ENCODE measurements at regions not wholly inside any gene's neighbourhood (a gene's known extent, or its start where the extent isn't known, plus 50 kb on each side); places are given as distances from the start of the nearest gene placed in this dataset.

- Histone ChIP-seq H3K9ac (ENCODE audit: low read length) (no peak overlapping the region), H3K9me3 (ENCODE audit: low read length) (peaks cover 4% of the 10 kb centered on the region), H3K27ac (ENCODE audit: low read depth, low read length) (no peak overlapping the region), H3K4me1 (ENCODE audit: insufficient read depth, low read length) (no peaks in the 10 kb centered on the region), H3K4me3 (ENCODE audit: low read depth in 1 of 2, low read length in 2 of 2) (no peak overlapping the region), H3K27me3 (ENCODE audit: control insufficient read depth in 1 of 2, insufficient read depth in 2 of 2, low read length in 2 of 2) (no peaks in the 10 kb centered on the region), H3K36me3 (ENCODE audit: insufficient read depth, low read length) (no peaks in the 10 kb centered on the region)
Observed at GRCh38 chr16:17658881-17659280, 188.1 kb upstream of the XYLT1 start.

GRCh38 chr16:17657045-17657444 is 186.3 kb upstream of the XYLT1 start:
- Histone ChIP-seq H3K9ac (ENCODE audit: low read length) (no peak overlapping the region), H3K36me3 (ENCODE audit: insufficient read depth, low read length) (no peaks in the 10 kb centered on the region), H3K27me3 (ENCODE audit: control insufficient read depth in 1 of 2, insufficient read depth in 2 of 2, low read length in 2 of 2) (no peaks in the 10 kb centered on the region), H3K27ac (ENCODE audit: low read depth, low read length) (no peak overlapping the region), H3K9me3 (ENCODE audit: low read length) (peaks cover 4% of the 10 kb centered on the region), H3K4me1 (ENCODE audit: insufficient read depth, low read length) (no peaks in the 10 kb centered on the region), H3K4me3 (ENCODE audit: low read depth in 1 of 2, low read length in 2 of 2) (no peak overlapping the region)

DNA sequence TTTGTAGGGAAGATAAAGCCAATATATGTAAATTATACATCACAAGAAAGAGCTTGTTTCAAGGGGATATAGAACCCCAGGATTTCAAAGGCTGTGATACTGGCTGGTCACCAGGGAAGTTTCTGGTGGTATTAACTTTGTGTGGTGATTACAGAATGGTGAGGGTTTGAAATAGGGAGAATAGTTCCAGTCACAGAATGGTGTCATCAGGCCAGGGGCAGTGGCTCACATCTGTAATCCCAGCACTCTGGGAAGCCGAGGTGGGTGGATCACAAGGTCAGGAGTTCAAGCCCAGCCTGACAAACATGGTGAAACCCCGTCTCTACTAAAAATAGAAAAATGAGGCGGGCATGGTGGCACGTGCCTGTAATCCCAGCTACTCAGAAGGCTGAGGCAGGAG is 183.8 kb upstream of the XYLT1 start:
- Histone ChIP-seq H3K4me1 (ENCODE audit: insufficient read depth, low read length) (no peaks in the 10 kb centered on the region), H3K9ac (ENCODE audit: low read length) (no peak overlapping the region), H3K27ac (ENCODE audit: low read depth, low read length) (no peak overlapping the region), H3K27me3 (ENCODE audit: control insufficient read depth in 1 of 2, insufficient read depth in 2 of 2, low read length in 2 of 2) (no peaks in the 10 kb centered on the region), H3K36me3 (ENCODE audit: insufficient read depth, low read length) (no peaks in the 10 kb centered on the region), H3K9me3 (ENCODE audit: low read length) (no peaks in the 10 kb centered on the region), H3K4me3 (ENCODE audit: low read depth in 1 of 2, low read length in 2 of 2) (no peak overlapping the region)

- H3K27ac ChIP-seq (ENCODE audit: low read depth, low read length), result no peak overlapping the region
- H3K4me1 ChIP-seq (ENCODE audit: insufficient read depth, low read length), result no peaks in the 10 kb centered on the region
- no peaks in the 10 kb centered on the region for H3K36me3 ChIP-seq (ENCODE audit: insufficient read depth, low read length)
- H3K27me3 ChIP-seq (ENCODE audit: control insufficient read depth in 1 of 2, insufficient read depth in 2 of 2, low read length in 2 of 2), result no peaks in the 10 kb centered on the region
- H3K4me3 ChIP-seq (ENCODE audit: low read depth in 1 of 2, low read length in 2 of 2), result no peak overlapping the region
- H3K9ac ChIP-seq (ENCODE audit: low read length), result no peak overlapping the region
- no peaks in the 10 kb centered on the region for H3K9me3 ChIP-seq (ENCODE audit: low read length)
Observed at GRCh38 chr16:17654142-17654541, 183.4 kb upstream of the XYLT1 start.

DNA sequence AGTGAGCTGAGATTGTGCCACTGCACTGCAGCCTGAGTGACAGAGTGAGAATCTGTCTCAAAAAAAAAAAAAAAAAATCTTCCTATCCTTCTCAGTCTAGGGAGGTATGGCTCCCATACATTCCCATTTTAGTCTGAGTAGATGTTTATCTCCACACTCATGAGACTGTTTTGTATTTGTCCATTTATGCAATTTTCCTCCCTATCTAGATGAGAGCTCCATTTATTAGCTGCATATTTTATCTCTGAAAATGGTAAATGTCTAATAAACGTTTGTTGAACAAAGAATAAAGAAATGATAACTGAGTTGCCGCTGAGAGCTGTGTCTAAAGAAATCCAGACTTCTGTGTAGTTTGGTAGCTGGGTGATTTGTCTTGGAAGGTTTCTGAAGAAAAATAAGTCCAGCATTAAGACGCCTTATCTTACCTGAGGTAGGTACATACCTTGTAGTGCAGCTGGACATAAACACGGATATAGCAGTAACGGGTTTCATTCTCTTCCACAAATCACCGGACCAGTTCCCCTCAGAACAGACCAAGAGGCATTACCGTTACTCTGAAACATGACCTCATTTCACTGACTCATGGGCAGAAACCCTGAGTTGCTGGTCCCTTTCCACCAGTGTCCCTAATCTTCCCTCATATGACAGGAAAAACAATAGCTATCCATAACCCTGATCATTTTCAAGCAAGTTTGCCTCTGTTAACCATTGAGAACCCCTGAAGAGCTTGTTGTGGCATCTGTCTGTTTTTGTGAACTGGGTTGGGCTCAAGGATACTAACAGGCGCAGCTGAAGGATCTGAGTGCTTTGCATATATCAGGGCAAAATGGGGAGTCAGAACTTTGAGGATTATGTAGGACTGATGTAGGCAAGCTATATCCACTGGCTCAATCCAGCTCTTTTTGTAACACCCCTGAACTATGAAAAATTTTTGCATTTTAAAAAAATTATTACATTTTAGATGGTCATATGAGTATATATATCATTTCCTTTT is 177.4 kb upstream of the XYLT1 start:
- Histone ChIP-seq H3K36me3 (ENCODE audit: insufficient read depth, low read length) (no peaks in the 10 kb centered on the region), H3K27ac (ENCODE audit: low read depth, low read length) (no peak overlapping the region), H3K4me3 (ENCODE audit: low read depth in 1 of 2, low read length in 2 of 2) (no peak overlapping the region)

DNA sequence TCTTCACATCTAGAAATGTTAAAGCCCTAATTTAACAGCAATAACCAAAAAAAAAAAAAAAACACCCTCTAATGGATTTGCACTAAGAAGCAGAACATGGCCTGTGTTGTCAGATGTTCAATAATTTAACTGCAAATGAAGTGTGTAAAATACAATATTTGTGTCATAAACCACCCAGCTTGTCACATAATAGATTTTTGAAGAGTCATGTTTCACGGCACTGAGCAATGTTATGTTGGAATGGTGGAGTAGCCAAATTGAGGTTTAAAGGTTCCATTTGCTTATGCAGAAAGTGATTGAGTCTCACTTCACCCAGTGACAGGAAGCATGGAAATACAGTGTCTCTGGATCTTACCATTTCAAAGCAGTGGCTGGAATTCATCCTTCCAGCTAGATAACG is 173.2 kb upstream of the XYLT1 start:
- Histone ChIP-seq H3K9me3 (ENCODE audit: low read length) (no peaks in the 10 kb centered on the region), H3K27ac (ENCODE audit: low read depth, low read length) (no peak overlapping the region), H3K4me3 (ENCODE audit: low read depth in 1 of 2, low read length in 2 of 2) (no peak overlapping the region), H3K27me3 (ENCODE audit: control insufficient read depth in 1 of 2, insufficient read depth in 2 of 2, low read length in 2 of 2) (no peaks in the 10 kb centered on the region), H3K36me3 (ENCODE audit: insufficient read depth, low read length) (no peaks in the 10 kb centered on the region), H3K4me1 (ENCODE audit: insufficient read depth, low read length) (no peaks in the 10 kb centered on the region), H3K9ac (ENCODE audit: low read length) (no peak overlapping the region)

More for the DNA sequence above, 177.4 kb upstream of the XYLT1 start:
- Histone ChIP-seq H3K27me3 (ENCODE audit: control insufficient read depth in 1 of 2, insufficient read depth in 2 of 2, low read length in 2 of 2) (no peaks in the 10 kb centered on the region), H3K9ac (ENCODE audit: low read length) (no peak overlapping the region), H3K4me1 (ENCODE audit: insufficient read depth, low read length) (no peaks in the 10 kb centered on the region), H3K9me3 (ENCODE audit: low read length) (no peaks in the 10 kb centered on the region)

DNA sequence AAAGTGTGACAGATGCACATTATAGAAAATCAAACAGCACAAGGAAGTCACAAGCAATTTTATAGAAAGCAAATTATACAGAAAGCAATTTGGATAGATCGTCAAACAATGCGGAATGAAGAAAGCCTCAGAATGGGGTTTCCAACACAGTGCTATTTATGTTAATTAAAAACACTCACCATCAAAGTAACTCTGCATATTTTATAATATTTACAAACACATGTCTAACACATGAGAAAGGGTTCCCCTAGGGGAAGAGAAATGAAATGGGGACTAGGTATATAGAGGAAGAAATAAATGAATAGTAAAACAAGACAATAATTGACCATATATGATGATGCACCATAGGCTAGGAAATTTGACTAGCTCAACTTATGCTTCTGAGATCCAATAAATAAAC is 171.2 kb upstream of the XYLT1 start:
- Histone ChIP-seq H3K4me3 (ENCODE audit: low read depth in 1 of 2, low read length in 2 of 2) (no peak overlapping the region), H3K4me1 (ENCODE audit: insufficient read depth, low read length) (no peaks in the 10 kb centered on the region), H3K27me3 (ENCODE audit: control insufficient read depth in 1 of 2, insufficient read depth in 2 of 2, low read length in 2 of 2) (no peaks in the 10 kb centered on the region), H3K9ac (ENCODE audit: low read length) (no peak overlapping the region), H3K27ac (ENCODE audit: low read depth, low read length) (no peak overlapping the region), H3K9me3 (ENCODE audit: low read length) (no peaks in the 10 kb centered on the region), H3K36me3 (ENCODE audit: insufficient read depth, low read length) (no peaks in the 10 kb centered on the region)

DNA sequence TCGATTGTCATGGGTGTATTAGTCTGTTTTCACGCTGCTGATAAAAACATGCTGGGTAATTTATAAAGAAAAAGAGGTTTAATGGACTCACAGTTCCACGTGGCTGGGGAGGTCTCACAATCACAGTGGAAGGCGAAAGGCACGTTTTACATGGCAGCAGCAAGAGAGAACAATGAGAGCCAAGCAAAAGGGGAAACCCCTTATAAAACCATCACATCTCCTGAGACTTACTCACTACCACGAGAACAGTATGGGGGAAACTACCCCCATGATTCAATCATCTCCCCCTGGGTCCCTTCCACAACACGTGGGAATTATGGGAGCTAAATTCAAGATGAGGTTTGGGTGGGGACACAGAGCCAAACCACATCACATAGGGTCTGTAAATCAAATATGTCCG is 167.4 kb upstream of the XYLT1 start:
- no peaks in the 10 kb centered on the region for H3K4me1 ChIP-seq (ENCODE audit: insufficient read depth, low read length)
- H3K36me3 ChIP-seq (ENCODE audit: insufficient read depth, low read length), result no peaks in the 10 kb centered on the region
- H3K9ac ChIP-seq (ENCODE audit: low read length), result no peak overlapping the region
- no peak overlapping the region for H3K4me3 ChIP-seq (ENCODE audit: low read depth in 1 of 2, low read length in 2 of 2)
- H3K27ac ChIP-seq (ENCODE audit: low read depth, low read length), result no peak overlapping the region
- H3K9me3 ChIP-seq (ENCODE audit: low read length), result no peaks in the 10 kb centered on the region
- no peaks in the 10 kb centered on the region for H3K27me3 ChIP-seq (ENCODE audit: control insufficient read depth in 1 of 2, insufficient read depth in 2 of 2, low read length in 2 of 2)

DNA sequence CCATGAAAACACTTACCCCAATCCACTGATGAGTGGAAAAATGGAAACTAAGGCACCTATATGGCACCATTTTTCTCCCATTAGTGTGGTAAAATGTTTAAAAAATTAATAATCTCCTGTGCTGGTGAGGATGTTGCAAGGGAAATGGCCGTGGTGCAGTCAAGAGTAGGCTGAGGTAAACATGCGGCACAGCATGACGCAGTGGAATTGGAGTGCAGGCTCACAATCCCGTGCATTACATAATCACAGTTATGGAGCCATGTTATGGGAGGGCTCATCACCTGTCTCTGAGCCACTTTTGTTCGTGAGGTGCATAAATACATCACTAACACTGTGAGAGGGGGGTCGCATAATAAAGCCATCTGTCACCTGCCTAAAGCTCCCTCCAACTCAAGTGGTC is 164.4 kb upstream of the XYLT1 start:
- Histone ChIP-seq H3K9me3 (ENCODE audit: low read length) (no peaks in the 10 kb centered on the region), H3K27ac (ENCODE audit: low read depth, low read length) (no peak overlapping the region), H3K9ac (ENCODE audit: low read length) (no peak overlapping the region), H3K27me3 (ENCODE audit: control insufficient read depth in 1 of 2, insufficient read depth in 2 of 2, low read length in 2 of 2) (no peaks in the 10 kb centered on the region), H3K4me1 (ENCODE audit: insufficient read depth, low read length) (no peaks in the 10 kb centered on the region), H3K4me3 (ENCODE audit: low read depth in 1 of 2, low read length in 2 of 2) (no peak overlapping the region), H3K36me3 (ENCODE audit: insufficient read depth, low read length) (no peaks in the 10 kb centered on the region)

GRCh38 chr16:17633181-17633951 is 162.6 kb upstream of the XYLT1 start:
- no peak overlapping the region for H3K27ac ChIP-seq (ENCODE audit: low read depth, low read length)
- no peaks in the 10 kb centered on the region for H3K9me3 ChIP-seq (ENCODE audit: low read length)
- no peaks in the 10 kb centered on the region for H3K36me3 ChIP-seq (ENCODE audit: insufficient read depth, low read length)
- H3K27me3 ChIP-seq (ENCODE audit: control insufficient read depth in 1 of 2, insufficient read depth in 2 of 2, low read length in 2 of 2), result no peaks in the 10 kb centered on the region
- H3K4me1 ChIP-seq (ENCODE audit: insufficient read depth, low read length), result no peaks in the 10 kb centered on the region
- H3K9ac ChIP-seq (ENCODE audit: low read length), result no peak overlapping the region
- no peak overlapping the region for H3K4me3 ChIP-seq (ENCODE audit: low read depth in 1 of 2, low read length in 2 of 2)

GRCh38 chr16:17632667-17633066 is 161.9 kb upstream of the XYLT1 start:
- Histone ChIP-seq H3K27ac (ENCODE audit: low read depth, low read length) (no peak overlapping the region), H3K9me3 (ENCODE audit: low read length) (no peaks in the 10 kb centered on the region), H3K4me3 (ENCODE audit: low read depth in 1 of 2, low read length in 2 of 2) (no peak overlapping the region), H3K4me1 (ENCODE audit: insufficient read depth, low read length) (no peaks in the 10 kb centered on the region), H3K27me3 (ENCODE audit: control insufficient read depth in 1 of 2, insufficient read depth in 2 of 2, low read length in 2 of 2) (no peaks in the 10 kb centered on the region), H3K36me3 (ENCODE audit: insufficient read depth, low read length) (no peaks in the 10 kb centered on the region), H3K9ac (ENCODE audit: low read length) (no peak overlapping the region)

Data from muscle layer of colon (tissue), 2 donors.